PC-9 (cell line): ENCODE measurements at regions not wholly inside any gene's neighbourhood (a gene's known extent, or its start where the extent isn't known, plus 50 kb on each side); places are given as distances from the start of the nearest gene placed in this dataset.

Experiments
- CTCF ChIP-seq: fragments of 200-600 bp; sonication (generic); conservative IDR thresholded peaks from 2 replicates; pipeline ENCODE4 v1.6.1; 2017; ENCODE audit warnings: mixed run types, antibody characterized with exemption, mild to moderate bottlenecking, moderate library complexity
- EZH2 ChIP-seq: fragments of 200-600 bp; sonication (generic); IDR thresholded peaks from 2 replicates; pipeline ENCODE4 v1.8.0; 2017; ENCODE audit warnings: antibody characterized with exemption, low read depth

- no peak for TF ChIP-seq CTCF
- no peak for TF ChIP-seq EZH2
Measured at GRCh38 chr16:6678586-6678985, 654.1 kb upstream of the RBFOX1 start.
